Amygdala (tissue), 56 donors: ENCODE measurements at regions not wholly inside any gene's neighbourhood (a gene's known extent, or its start where the extent isn't known, plus 50 kb on each side); places are given as distances from the start of the nearest gene placed in this dataset.
A peak's percentile ranks its signal among the peaks of the same experiment; 100 is the strongest.
"Not testable (repeated sequence)": the region's sequence is repeated elsewhere in the genome, so short reads cannot be mapped to it uniquely, and the experiment has no call there.

Experiments used
- DNase-seq, 56 donors: peaks; one replicate each; lab custom pipeline; 2025; lab: John Stamatoyannopoulos, UW

DNA sequence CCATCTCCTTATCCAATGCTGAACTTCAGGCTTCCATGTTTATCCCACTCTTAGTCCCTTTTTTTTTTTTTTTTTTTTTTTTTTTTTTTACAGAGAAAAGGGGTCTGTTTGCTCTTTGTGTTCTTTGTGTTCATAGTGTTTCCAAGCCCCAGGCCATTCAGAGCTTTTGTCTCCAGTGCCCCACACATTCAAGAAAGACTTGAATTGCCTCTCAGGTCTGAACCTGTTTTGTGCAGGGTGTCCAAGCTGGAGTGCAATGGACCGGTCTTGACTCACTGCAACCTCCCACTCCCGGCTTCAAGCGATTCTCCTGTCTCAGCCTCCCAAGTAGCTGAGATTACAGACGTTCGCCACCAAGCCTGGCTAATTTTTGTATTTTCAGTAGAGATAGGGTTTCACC, 191.2 kb downstream of the PALM2AKAP2 start:
- no peak for DNase-seq

DNA sequence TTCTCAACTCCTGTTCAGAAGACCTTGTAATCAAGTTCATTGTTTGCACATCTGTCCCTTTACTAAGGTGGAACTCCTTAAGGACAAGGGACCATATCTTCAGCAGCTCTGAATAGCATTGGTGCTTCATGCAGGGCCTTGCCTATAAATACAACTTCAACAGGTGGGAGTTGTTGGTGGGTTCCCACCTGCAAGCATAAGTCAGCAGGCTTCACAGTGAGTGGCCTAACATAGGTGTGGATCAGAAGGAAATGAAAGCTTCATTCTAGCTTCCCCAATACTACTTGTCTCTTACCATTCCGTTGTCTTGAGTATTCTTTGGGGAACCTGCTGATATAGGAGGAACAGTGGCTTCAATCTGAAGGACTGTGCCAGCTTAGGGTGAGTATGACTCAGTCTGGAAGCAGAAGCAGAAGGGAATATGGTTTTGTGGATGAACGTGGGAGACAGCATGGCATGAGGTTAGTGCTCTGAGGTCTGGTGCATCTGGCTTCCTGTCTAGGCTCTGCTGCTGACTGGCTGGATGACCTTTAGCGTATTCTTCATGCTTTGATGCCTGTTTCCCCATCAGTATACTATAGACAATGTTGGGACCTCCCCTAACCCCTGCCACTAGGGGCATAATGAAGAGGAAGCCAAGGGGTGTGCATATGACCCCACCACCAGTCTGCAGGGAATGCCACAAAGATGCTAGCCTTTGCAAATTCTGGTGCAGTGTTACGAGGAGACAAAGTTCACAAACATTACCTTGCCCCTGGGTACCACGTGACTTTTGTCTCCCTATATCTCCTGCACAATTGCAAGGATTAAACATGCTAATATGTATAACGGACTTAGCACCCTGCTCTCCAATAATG, 192.3 kb downstream of the PALM2AKAP2 start:
- peak in 14 of 56 donors; percentile 2 to 50 (median 14) for DNase-seq

DNA sequence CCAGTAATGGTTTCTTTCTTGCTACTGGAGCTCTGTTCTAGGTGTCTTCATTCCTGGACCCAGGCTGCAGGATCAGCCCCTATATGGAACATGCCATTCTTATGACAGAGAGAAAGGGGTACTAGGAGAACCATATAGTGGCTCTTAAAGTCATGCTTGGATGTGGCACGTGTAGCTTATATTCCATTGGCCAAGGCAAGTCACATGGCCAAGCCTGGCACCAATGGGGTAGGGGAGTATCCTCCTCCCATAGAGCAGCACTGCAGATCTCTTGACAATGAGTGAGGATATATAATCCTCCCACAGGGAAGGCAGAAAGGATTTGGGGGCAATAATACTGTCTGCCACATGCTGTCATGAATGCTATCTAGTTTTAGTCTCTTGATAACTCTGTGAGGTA, 193.3 kb downstream of the PALM2AKAP2 start:
- DNase-seq: no peak

DNA sequence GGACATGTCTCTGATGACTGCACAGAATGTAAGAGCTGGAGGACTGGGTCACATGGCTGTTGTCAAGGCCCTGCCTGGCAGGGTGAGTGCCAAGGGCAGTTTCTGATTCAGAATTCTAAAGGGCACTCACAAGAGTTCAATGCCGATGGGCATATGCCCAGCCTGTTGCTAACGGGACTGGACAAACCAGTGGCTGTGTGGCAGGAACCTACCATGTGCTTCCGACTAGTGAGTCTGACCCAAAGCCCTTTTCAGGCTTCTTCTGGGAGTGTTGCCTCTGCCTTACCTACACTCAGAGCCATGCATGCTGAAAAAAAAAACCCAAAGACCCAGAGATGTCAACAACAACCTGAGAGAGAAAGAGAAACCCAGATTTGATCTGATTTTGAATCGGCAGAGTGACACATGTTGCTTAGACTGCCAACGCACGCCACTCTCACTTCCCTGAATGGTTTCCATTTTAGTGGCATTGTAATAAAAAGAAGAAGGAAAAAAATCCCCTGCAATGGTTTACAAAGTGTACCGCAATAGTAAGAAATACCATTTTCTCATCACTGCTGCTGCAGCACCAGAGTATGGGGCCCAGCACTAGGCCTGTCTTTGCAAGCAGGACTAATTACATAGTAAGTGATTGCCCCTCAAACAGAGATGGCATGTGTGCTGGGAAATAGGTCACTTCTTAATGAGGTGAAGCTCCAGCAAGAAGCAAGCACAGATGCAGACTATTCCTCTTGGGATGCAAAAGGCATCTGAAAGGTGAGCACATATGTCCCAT, 194.3 kb downstream of the PALM2AKAP2 start:
- DNase-seq: peak in 15 of 56 donors; percentile 5 to 42 (median 17)

DNA sequence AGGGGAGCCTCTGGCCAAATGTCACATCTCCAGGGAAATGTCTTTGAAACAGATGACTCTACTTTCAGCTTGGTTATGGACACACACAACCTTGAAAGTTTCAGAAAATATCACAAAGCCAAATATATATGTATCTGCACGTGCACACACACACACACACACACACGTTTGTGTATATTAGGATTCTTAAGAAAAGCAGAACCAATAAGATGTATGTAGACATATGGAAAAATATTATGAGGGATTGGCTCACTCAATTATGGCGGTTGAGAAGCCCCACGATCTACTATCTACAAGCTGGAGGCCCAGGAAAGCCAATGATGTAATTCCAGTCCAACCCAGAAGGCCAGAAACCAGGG, 194.9 kb downstream of the PALM2AKAP2 start:
- DNase-seq: no peak

DNA sequence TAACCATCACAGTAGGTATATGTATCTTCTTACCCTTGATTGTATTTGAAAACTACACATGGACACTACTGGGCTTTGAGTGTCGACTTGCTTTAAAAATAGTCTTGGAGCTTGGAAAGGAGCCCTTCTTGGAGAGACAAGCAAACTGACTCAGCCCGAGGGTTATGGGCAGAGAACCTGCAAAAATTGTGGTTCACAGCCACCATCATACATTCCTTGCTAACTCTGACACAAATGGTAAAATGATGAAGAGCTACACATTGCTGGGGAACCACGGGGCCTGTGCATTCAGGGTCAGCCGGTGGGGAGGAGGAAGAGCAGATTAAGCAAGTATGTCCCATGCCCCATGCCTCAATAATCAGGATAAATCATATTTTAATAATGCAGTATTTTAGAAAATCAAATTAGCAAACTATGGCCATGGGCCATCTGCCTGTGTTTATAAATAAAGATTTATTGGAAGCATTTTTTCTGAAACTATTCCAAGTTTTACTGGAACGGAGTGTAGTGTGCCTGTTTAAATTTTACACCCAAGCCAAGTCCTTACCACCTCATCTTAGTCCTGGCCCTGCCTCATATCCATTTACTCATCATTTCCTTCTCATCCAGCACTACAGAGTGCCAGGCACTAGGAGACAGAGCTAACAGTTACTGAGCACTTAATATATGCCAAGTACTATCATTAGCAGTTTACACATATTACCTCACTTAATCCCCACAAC, 195.7 kb downstream of the PALM2AKAP2 start:
- DNase-seq: no peak

DNA sequence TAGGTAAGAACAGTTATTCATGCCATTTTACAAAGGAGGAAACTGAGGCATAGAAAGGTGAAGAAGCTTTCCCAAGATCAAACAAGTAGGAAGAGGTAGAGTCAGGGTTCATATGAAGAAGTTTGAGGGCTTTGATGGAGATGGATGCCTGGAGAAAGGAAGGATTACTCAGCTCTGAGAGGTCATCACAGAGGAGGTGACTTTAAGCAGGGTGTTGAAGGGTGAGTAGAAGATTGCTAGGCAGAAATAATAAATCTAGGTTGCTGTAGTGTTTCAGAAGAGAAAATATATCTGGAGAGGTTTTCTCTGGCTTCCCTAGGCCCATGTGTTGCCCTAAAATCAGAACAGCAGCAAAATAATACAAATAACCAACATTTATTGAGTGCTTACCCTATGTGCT, 196.3 kb downstream of the PALM2AKAP2 start:
- no peak for DNase-seq

DNA sequence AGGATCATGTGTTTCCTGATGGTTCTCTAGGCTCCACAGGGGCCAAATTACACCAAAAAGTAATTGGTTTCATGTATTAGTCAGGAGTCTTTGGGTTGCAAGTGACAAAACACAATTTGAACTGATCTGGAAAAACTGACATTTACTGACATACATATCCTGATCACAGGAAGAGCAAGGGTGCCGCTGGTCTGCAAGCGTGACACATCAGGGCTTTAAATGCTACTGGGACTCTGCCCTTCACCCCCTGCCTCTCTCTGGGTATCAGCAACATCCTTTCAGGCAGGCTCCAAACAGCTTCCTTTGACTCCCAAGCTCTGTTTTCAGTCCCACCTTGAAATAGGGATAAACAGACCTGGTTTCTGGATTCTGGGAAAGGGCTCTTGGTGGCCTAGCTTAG, 197.5 kb downstream of the PALM2AKAP2 start:
- no peak for DNase-seq

DNA sequence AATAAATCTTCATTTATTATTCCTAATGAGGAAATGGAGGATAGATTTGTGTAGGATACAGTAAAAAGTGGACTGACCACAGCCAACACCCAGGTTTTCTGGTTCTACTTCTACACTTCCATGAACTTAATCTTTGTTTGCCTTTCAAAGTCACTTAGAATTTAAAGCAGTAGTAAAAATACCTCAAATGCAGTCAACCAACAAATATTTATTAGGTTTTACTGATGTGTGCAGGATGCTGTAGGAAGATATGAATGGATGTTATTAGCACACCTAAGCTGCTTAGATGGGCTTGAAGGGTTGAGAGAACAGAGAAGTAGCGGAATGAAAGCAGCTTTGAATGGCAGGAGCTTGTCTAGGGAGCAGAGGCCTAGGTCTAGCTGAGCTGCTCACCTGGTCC, 201.1 kb downstream of the PALM2AKAP2 start:
- DNase-seq: no peak

DNA sequence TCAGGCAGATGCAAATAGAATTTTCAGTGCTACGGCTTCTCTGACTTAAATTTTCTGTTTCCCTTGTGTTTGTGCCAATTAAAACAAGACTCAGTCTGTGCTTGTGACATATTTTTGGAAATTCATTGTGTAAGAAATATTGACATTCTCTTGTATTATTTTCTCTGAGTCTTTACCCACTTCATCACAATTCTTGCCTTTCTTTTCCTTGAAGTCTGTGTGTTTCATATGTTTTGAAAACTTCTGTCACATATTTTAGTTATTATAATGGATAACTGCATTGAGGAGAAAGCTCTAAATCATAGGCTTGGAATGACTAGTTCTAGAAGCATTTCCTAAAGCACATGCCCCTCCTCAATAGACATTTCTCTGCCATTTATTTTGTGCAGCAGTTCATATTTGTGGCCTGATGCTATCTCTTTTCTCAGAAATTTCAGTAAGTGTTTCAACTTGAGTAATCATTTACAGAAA, 206.6 kb downstream of the PALM2AKAP2 start:
- DNase-seq: no peak

DNA sequence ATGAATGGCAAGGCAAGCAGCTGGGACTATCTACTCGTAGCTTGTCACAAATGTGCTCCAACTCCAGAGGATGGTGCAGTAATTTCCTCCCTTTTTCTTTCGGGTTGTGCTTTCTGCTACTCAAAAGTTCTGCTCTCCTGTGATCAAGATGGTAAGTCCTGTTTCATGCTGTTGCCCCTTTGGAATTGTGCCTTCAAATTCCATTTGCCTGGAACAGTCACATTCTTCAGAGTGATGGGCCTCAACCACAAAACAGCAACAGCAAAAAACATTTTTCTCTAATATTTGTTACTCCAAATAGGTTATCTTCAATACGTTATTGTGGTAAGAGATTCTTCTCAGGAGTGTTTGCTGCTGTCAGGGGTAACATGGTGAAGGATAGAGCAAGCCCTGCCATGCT, 209.3 kb downstream of the PALM2AKAP2 start:
- DNase-seq: no peak

DNA sequence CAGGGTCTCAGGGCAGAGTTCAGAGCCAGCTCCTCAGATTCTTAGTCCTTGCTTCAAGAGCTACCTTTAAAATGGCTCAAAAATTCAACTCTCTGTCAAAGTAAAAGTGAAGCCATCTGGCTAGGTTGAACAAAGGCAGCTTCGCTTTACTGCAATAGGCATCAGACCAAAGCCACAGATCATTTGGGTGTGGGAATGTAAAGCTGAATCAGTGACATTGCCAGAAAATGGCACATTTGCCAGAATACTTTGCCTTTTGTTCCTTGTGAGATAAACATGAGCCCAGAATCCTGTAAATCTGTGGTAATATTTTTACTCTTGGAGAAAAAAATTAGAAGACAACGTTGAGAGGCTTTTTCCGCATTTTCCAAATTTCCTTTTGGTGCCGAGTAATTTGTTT, 210.5 kb downstream of the PALM2AKAP2 start:
- no peak for DNase-seq

DNA sequence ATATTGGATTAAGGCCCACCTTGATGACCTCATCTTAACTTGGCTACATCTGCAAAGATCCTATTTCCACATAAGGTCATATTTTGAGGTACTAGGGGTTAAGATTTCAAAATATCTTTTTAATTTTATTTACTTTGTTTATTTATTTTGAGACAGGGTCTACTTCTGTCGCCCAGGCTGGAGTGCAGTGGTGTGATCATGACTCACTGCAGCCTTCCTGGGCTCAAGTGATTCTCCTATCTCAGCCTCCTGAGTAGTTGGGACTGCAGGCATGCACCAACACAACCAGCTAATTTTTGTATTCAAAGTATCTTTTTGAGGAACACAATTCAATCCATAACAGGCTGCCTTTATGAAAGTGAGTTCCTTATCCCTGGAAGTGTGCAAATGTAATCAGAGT, 212.3 kb downstream of the PALM2AKAP2 start:
- no peak for DNase-seq

DNA sequence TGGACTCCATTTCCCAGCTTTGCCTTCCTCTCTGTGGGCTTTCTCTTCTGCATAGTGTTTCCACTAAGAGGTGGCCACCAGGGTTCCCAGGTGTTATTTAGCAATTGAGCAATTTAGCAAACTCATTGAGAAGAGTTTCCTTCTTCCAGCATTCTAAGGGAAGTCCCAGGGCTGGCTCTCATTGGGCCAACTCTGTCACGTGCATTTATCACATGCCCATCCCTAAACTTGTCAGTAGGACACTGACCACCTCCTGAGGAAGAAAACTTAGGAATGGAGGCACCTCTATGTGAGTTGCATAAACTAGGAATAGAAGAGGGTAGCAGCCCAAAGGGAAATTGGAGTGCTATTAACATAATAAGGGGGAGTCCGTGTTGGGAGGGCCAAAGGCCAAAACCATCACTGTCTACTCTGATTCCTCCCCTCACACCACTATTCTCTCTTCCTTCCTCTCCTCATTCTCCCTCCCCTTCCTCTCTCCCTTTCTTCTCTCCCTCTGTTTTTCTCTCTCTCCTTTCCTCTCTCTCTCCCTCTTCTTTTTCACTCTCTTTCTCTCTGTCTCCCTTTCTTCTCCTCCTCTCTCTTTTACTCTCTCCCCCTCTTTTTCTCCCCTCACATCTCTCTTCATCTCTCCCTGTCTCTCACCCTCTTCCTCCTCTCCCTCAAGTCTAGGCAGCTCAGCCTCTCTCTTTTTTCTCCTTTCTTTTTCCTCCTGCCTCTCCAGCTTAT, 213.4 kb downstream of the PALM2AKAP2 start:
- no peak for DNase-seq

DNA sequence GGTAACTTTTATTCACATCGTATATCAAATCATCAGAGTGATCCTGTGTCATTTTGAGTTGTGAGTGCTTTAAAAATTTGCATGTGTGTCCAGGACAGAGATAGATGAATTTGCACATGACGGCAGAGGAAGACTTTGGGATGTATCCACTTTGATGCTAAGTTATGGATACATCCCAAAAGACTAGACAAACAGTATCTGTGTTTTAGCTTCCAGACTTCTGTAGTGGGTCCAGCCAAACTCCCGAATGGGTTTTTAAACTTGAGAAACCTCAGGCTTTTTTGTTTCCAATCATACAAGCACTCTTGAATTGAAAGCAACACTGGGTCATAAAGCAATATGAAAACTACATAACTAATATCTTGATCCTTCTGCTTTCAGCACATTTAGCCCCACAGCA, 213.8 kb downstream of the C9orf152 start:
- DNase-seq: no peak

DNA sequence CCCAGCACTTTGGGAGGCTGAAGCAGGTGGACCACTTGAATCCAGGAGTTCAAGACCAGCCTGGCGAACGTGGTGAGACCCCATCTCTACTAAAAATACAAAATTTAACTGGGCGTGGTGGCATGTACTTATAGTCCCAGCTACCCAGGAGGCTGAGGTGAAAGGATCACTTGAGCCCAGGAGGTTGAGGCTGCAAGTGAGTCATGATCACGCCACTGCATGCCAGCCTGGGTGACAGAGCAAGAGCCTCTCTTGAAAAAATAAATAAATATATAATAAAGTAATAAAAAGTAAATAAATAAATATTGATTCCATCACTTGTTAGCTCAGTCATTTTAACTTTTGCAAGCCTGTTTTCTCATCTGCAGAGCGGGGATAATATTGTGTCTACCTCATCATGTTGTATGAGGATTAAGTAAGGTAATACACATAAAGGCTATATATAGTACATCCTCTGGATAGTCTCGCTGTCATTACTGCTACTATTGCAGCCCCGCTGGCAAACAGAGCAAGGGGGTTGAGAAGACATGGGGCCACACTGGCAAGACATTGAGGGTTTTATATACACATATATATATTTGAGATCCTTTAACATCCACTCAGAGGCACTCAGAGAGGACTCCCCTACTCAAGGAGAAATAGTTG, 210.9 kb downstream of the C9orf152 start:
- no peak for DNase-seq

DNA sequence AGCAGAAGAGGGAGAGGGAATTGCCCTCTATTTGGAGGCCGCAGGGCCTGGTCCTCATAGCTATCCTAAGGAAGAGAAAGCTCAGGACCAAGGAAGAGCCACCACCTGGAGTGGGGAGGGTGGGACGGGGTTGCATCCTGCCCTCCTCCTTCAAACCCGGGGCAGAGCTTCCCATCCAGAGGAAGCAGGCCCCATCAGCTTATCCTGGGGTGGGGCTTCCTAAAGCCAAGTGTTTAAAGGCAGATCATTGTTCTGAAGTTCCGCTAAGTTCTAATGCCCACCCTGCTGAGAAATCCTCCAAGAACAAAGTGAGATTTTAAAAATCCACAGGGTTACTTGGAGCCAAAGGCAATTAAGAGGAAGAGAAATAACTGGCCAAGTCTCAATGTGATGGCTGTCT, 210.3 kb downstream of the C9orf152 start:
- no peak for DNase-seq

DNA sequence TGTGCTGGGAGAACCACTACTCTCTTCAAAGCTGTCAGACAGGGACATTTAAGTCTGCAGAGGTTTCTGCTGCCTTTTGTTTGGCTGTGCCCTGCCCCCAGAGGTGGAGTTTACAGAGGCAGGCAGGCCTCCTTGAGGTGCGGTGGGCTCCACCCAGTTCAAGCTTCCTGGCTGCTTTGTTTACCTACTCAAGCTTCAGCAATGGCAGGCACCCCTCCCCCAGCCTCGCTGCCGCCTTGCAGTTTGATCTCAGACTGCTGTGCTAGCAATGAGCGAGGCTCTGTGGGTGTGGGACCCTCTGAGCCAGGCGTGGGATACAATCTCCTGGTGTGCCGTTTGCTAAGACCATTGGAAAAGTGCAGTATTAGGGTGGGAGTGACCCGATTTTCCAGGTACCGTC, 202.4 kb downstream of the C9orf152 start:
- DNase-seq: not testable (repeated sequence)

DNA sequence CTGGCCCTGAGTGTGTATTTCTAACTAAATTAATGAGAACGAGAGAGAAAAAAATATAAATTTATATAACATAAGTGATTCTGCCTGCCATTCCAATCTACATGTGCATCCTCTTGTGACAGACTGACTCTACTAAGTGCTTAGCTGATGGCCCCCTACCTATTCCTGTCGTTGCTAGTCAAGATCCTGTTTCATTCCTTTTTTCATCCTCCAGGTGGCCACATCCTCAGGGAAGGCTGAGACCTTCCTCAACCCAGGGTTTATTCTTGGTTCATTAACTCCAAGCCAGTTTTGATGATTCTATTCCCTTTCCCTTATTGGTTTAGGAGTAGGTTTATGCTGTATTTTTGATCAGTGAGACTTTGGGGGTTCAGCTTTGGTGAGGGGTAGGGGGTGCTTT, 201.3 kb downstream of the C9orf152 start:
- no peak for DNase-seq
